Neuronal stem cell (in vitro differentiated cells): ENCODE measurements at regions not wholly inside any gene's neighbourhood (a gene's known extent, or its start where the extent isn't known, plus 50 kb on each side); places are given as distances from the start of the nearest gene placed in this dataset.

Experiments used
- DNase-seq: peaks from one replicate; pipeline ENCODE4 v3.0.0-alpha.2; 2013; ENCODE audit warnings: low spot score
- H2AFZ ChIP-seq: one replicate; pipeline ENCODE4 v1.6.1; 2013; ENCODE audit warnings: mild to moderate bottlenecking, low read length, inconsistent platforms
- H2AK5ac ChIP-seq: 2 replicates; pipeline ENCODE4 v1.6.1; 2013; ENCODE audit warnings: low read depth, mild to moderate bottlenecking, inconsistent platforms, low read length, moderate library complexity, mixed read lengths
- H2BK120ac ChIP-seq: 2 replicates; pipeline ENCODE4 v1.6.1; 2013; ENCODE audit warnings: low read depth, mild to moderate bottlenecking, inconsistent platforms, low read length, moderate library complexity, mixed read lengths
- H2BK12ac ChIP-seq: one replicate; pipeline ENCODE4 v1.6.1; 2013; ENCODE audit warnings: low read length, inconsistent platforms
- H2BK15ac ChIP-seq: 2 replicates; pipeline ENCODE4 v1.6.1; 2013; ENCODE audit warnings: mild to moderate bottlenecking, low read length, inconsistent platforms, mixed read lengths
- H2BK5ac ChIP-seq: one replicate; pipeline ENCODE4 v1.6.1; 2013; ENCODE audit warnings: inconsistent platforms, mild to moderate bottlenecking, low read length, moderate library complexity
- H3K14ac ChIP-seq: one replicate; pipeline ENCODE4 v1.6.1; 2013; ENCODE audit warnings: low read length, inconsistent platforms
- H3K18ac ChIP-seq: 2 replicates; pipeline ENCODE4 v1.6.1; 2013; ENCODE audit warnings: low read length, inconsistent platforms
- H3K23ac ChIP-seq: 2 replicates; pipeline ENCODE4 v1.6.1; 2013; ENCODE audit warnings: low read depth, mild to moderate bottlenecking, mixed read lengths, low read length, inconsistent platforms; ENCODE audit not compliant: poor library complexity
- H3K27ac ChIP-seq: replicated peaks from 3 replicates; pipeline ENCODE4 v1.5.1; 2013; ENCODE audit warnings: low read length, inconsistent platforms
- H3K27me3 ChIP-seq, 3 experiments: 2 replicates each; pipeline ENCODE4 v1.6.1; 2013; ENCODE audit warnings: low read length in 3 of 3, mild to moderate bottlenecking in 2 of 3, inconsistent platforms in 1 of 3, low read depth in 1 of 3, mixed read lengths in 1 of 3, moderate library complexity in 1 of 3; ENCODE audit not compliant: control insufficient read depth in 3 of 3, insufficient read depth in 3 of 3
- H3K36me3 ChIP-seq, 2 donors: replicated peaks in 1 of 2; 2 replicates each; pipeline ENCODE4 v1.6.1; 2013; ENCODE audit warnings: low read length in 2 of 2; ENCODE audit not compliant: control insufficient read depth in 2 of 2, insufficient read depth in 2 of 2
- H3K4ac ChIP-seq: 2 replicates; pipeline ENCODE4 v1.6.1; 2013; ENCODE audit warnings: inconsistent platforms, mild to moderate bottlenecking, low read length, moderate library complexity
- H3K4me1 ChIP-seq, 2 donors: 1 replicate in 1 of 2; 2 replicates in 1 of 2; pipeline ENCODE4 v1.6.1; 2013; ENCODE audit warnings: low read length in 2 of 2, low read depth in 1 of 2; ENCODE audit not compliant: control insufficient read depth in 2 of 2, insufficient read depth in 1 of 2
- H3K4me2 ChIP-seq: one replicate; pipeline ENCODE4 v1.6.1; 2013; ENCODE audit warnings: mild to moderate bottlenecking, low read length, inconsistent platforms; ENCODE audit not compliant: insufficient read depth, poor library complexity, severe bottlenecking
- H3K4me3 ChIP-seq, 2 donors: 2 replicates each; pipeline ENCODE4 v1.5.1; 2013; ENCODE audit warnings: low read length in 2 of 2, mild to moderate bottlenecking in 2 of 2, inconsistent platforms in 1 of 2, moderate library complexity in 1 of 2
- H3K79me1 ChIP-seq: one replicate; pipeline ENCODE4 v1.6.1; 2013; ENCODE audit warnings: low read depth, mild to moderate bottlenecking, inconsistent platforms, low read length, moderate library complexity
- H3K9ac ChIP-seq: one replicate; pipeline ENCODE4 v1.6.1; 2013; ENCODE audit warnings: mild to moderate bottlenecking, low read depth, low read length, inconsistent platforms; ENCODE audit not compliant: poor library complexity
- H3K9me3 ChIP-seq, 2 donors: replicated peaks in 1 of 2; 2 replicates each; pipeline versions ENCODE3 to v1.6.1; 2013; ENCODE audit warnings: low read length in 2 of 2, mild to moderate bottlenecking in 2 of 2, inconsistent platforms in 1 of 2, low read depth in 1 of 2, mixed read lengths in 1 of 2, moderate library complexity in 1 of 2; ENCODE audit not compliant: control insufficient read depth in 2 of 2, insufficient read depth in 1 of 2
- H4K8ac ChIP-seq: one replicate; pipeline ENCODE4 v1.6.1; 2013; ENCODE audit warnings: low read depth, mild to moderate bottlenecking, inconsistent platforms, low read length, moderate library complexity
- H4K91ac ChIP-seq: one replicate; pipeline ENCODE4 v1.6.1; 2013; ENCODE audit warnings: low read length, low read depth, mild to moderate bottlenecking, inconsistent platforms; ENCODE audit not compliant: poor library complexity
- WGBS, 2 donors: extraction: QIAGEN DNeasy Blood & Tissue Kit; methylation state at CpG; one replicate each; pipeline ENCODE4 v1.1.7; 2013; ENCODE audit warnings: missing lambda C conversion rate in 2 of 2, mixed read lengths in 1 of 2; ENCODE audit not compliant: insufficient read length in 2 of 2, insufficient replicate concordance in 1 of 2; ENCODE audit errors: extremely low coverage in 2 of 2; 5-methylcytosine and 5-hydroxymethylcytosine counted together

DNA sequence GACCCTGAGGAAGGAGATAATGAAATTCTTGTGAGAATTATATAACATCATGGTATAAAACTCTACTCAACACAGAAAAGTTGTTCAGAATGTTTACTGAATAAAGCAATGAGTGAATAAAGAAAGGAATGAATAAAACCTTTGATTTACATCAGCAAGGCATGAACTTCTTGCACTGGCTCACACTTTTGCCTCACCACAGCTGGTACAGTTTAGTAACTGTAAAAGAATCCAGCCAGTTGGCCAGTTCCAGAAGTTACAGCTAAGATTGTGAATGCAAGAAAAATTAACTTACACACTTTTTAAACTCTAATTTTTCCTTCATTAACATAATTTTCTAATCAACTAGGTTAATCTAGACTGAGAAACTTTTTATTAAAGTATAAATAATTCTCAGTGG is 490.9 kb downstream of the NFIB start:
- H3K79me1 ChIP-seq: no peaks in the 10 kb centered on the region
- no peaks in the 10 kb centered on the region for H3K27me3 ChIP-seq
- H3K4ac ChIP-seq: no peak overlapping the region
- H4K8ac ChIP-seq: no peak overlapping the region
- no peaks in the 10 kb centered on the region for H3K36me3 ChIP-seq
- no peak overlapping the region for H2BK5ac ChIP-seq
- H2AK5ac ChIP-seq: no peak overlapping the region
- no peaks in the 10 kb centered on the region for H3K4me1 ChIP-seq
- H3K9ac ChIP-seq: no peak overlapping the region
- H4K91ac ChIP-seq: no peak overlapping the region
- no peak overlapping the region for H3K27ac ChIP-seq
- H2AFZ ChIP-seq: no peak overlapping the region
- H3K4me2 ChIP-seq: no peak overlapping the region
- no peak for DNase-seq
- H2BK120ac ChIP-seq: no peak overlapping the region
- peaks cover 2 to 7% of the 10 kb centered on the region in 2 donors for H3K9me3 ChIP-seq
- H3K14ac ChIP-seq: no peak overlapping the region
- no peak overlapping the region for H3K23ac ChIP-seq
- H2BK15ac ChIP-seq: no peak overlapping the region
- H3K4me3 ChIP-seq: no peak overlapping the region
- no peak overlapping the region for H2BK12ac ChIP-seq
- H3K18ac ChIP-seq: no peak overlapping the region

DNA sequence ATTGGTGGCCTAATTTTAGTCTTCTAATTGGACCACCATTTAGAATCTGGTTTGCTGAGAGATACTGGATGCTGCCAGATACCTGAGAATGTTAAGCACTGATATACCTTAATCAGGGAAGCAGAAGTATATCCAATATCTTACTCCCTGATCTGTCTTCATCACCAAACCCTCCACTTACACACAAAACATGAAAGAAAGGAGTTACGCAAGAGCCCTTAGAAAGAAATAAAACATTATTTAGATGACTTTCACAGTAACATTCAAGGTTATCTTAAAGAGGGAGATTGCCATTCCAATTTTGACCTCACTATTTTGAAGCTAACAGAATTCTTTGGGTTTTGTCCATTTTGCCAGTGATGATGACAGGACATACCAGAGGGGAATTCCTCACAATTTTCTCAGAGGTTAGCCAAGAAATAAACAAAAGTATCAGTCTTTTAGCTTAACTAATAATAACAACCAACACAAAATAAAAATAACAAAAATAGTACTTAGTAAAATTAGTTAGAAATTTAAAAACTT is 496.1 kb downstream of the NFIB start:
- Histone ChIP-seq H2BK120ac (no peak overlapping the region), H3K18ac (no peak overlapping the region), H3K4me3 (no peak overlapping the region), H3K14ac (no peak overlapping the region), H3K36me3 (no peaks in the 10 kb centered on the region), H3K4ac (no peak overlapping the region), H3K4me1 (peaks cover 0 to 3% of the 10 kb centered on the region in 2 donors), H3K79me1 (no peaks in the 10 kb centered on the region), H3K9ac (no peak overlapping the region), H4K91ac (no peak overlapping the region), H2BK12ac (no peak overlapping the region), H3K9me3 (peaks cover 2 to 7% of the 10 kb centered on the region in 2 donors), H3K27me3 (no peaks in the 10 kb centered on the region), H3K4me2 (no peak overlapping the region), H3K27ac (no peak overlapping the region), H2BK5ac (no peak overlapping the region), H2AFZ (no peak overlapping the region), H2AK5ac (no peak overlapping the region), H2BK15ac (no peak overlapping the region), H3K23ac (no peak overlapping the region), H4K8ac (no peak overlapping the region)
- no CpG with 5 or more reads among the region's 1 CpG for WGBS, 2 donors
- DNase-seq: no peak

DNA sequence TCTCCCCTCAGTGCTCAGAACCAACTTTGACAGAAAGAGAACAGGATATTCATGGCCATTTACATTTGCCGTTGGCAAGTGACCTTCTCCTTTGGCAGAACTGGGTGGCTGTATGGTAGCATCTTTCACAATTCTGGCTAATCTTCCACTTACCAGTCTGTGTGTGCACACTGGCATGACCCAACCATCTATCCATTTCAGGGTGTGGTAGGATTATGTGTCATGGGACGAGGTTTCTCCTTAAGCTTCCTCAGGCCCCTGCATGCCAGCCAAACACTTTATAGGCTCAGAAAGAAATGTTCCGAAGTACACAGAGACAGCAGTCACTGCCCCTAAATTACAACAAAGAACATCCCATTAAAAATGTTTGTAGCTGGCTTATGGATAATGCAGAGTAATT is 497.1 kb downstream of the NFIB start:
- no peak overlapping the region for H2BK15ac ChIP-seq
- no peak overlapping the region for H3K18ac ChIP-seq
- no peak overlapping the region for H3K4ac ChIP-seq
- H2BK12ac ChIP-seq: no peak overlapping the region
- H2BK120ac ChIP-seq: no peak overlapping the region
- DNase-seq: no peak
- no peak overlapping the region for H4K91ac ChIP-seq
- H3K4me1 ChIP-seq: peaks cover 0 to 3% of the 10 kb centered on the region in 2 donors
- WGBS, 2 donors: no CpG with 5 or more reads among the region's 3 CpGs
- no peak overlapping the region for H3K9ac ChIP-seq
- no peak overlapping the region for H2AK5ac ChIP-seq
- H3K36me3 ChIP-seq: no peaks in the 10 kb centered on the region
- H3K4me3 ChIP-seq: no peak overlapping the region
- H4K8ac ChIP-seq: no peak overlapping the region
- H3K4me2 ChIP-seq: no peak overlapping the region
- no peak overlapping the region for H3K23ac ChIP-seq
- peaks cover 2 to 7% of the 10 kb centered on the region in 2 donors for H3K9me3 ChIP-seq
- H3K14ac ChIP-seq: no peak overlapping the region
- no peak overlapping the region for H3K27ac ChIP-seq
- H2BK5ac ChIP-seq: no peak overlapping the region
- no peaks in the 10 kb centered on the region for H3K79me1 ChIP-seq
- no peaks in the 10 kb centered on the region for H3K27me3 ChIP-seq
- H2AFZ ChIP-seq: no peak overlapping the region

DNA sequence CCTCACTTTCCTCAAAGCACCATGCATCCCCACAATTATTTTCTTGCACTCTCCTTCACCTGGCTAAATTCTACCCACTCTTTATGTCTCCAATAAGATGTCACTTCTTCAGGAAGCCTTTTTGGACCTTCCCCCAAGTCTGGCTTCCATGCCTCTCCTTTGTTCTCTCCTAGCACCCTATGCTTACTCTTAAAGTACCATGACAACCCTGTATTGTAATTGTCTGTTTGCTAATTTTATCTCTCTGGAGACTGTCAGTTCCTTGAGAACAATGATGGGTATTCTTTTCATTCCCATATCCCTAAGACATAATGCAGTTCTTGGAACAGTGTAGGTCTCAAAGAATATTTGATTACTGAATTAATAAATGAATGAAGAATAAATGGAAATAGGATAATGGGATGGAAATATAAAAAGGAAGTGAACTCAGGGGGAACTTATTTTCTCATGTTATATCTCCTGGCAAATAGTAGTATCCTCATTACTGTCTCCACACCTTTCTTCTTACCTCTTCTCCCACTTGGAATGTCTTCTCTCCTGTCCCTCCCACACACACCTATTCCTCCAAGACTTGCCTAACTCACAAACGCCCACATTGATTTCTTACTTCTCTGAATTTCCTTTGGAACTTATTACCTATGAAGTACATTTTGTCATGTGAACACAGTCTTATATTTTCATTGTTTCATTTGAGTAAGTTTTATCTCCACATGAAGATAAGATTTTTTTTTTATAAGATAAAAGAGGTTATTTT is 499.1 kb downstream of the NFIB start:
- no peak overlapping the region for H4K91ac ChIP-seq
- H2BK5ac ChIP-seq: no peak overlapping the region
- no peak overlapping the region for H3K23ac ChIP-seq
- no peak overlapping the region for H3K4me3 ChIP-seq
- H3K14ac ChIP-seq: no peak overlapping the region
- H3K4me1 ChIP-seq: peaks cover 0 to 3% of the 10 kb centered on the region in 2 donors
- no peak overlapping the region for H2BK120ac ChIP-seq
- H3K4me2 ChIP-seq: no peak overlapping the region
- no peak overlapping the region for H3K18ac ChIP-seq
- H2BK12ac ChIP-seq: no peak overlapping the region
- no peak overlapping the region for H4K8ac ChIP-seq
- no peak overlapping the region for H2AK5ac ChIP-seq
- H2BK15ac ChIP-seq: no peak overlapping the region
- H3K79me1 ChIP-seq: no peaks in the 10 kb centered on the region
- no peak overlapping the region for H3K27ac ChIP-seq
- H3K27me3 ChIP-seq: no peaks in the 10 kb centered on the region
- no CpG with 5 or more reads among the region's 1 CpG for WGBS, 2 donors
- no peak for DNase-seq
- no peaks in the 10 kb centered on the region for H3K36me3 ChIP-seq
- H2AFZ ChIP-seq: no peak overlapping the region
- H3K9me3 ChIP-seq: no peaks in the 10 kb centered on the region
- H3K4ac ChIP-seq: no peak overlapping the region
- no peak overlapping the region for H3K9ac ChIP-seq
